Uterus (tissue), 3 donors: ENCODE measurements at regions not wholly inside any gene's neighbourhood (a gene's known extent, or its start where the extent isn't known, plus 50 kb on each side); places are given as distances from the start of the nearest gene placed in this dataset.
"Not testable (repeated sequence)": the region's sequence is repeated elsewhere in the genome, so short reads cannot be mapped to it uniquely, and the experiment has no call there.

Experiments
- DNase-seq, 2 donors: peaks; one replicate each; pipeline ENCODE4 v3.0.0-alpha.2; 2019 to 2020
- H3K27ac ChIP-seq, 2 donors: fragments of 200-600 bp; sonication (generic); 1 replicate in 1 of 2; 2 replicates in 1 of 2; pipeline ENCODE4 v1.5.1; 2016 to 2018
- H3K27me3 ChIP-seq, 2 donors: fragments of 200-600 bp; sonication (generic); one replicate each; pipeline ENCODE4 v1.5.1; 2018 to 2019; ENCODE audit warnings: control low read depth in 1 of 2
- H3K36me3 ChIP-seq, 2 donors: fragments of 200-600 bp; sonication (generic); one replicate each; pipeline ENCODE4 v1.5.1; 2019; ENCODE audit warnings: control low read depth in 1 of 2
- H3K4me1 ChIP-seq, 2 donors: fragments of 200-600 bp; sonication (generic); one replicate each; pipeline ENCODE4 v1.5.1; 2018 to 2019; ENCODE audit warnings: control low read depth in 1 of 2
- H3K4me3 ChIP-seq, 2 donors: fragments of 200-600 bp; sonication (generic); 1 replicate in 1 of 2; 2 replicates in 1 of 2; pipeline ENCODE4 v1.5.1; 2018 to 2019; ENCODE audit warnings: mild to moderate bottlenecking in 1 of 2
- H3K9me3 ChIP-seq, 2 donors: fragments of 200-600 bp; sonication (generic); one replicate each; pipeline ENCODE4 v1.5.1; 2019; ENCODE audit warnings: control low read depth in 1 of 2
- CTCF ChIP-seq, 4 experiments: fragments of 200-600 bp in 2 of 4; fragments of 450-650 bp in 2 of 4; sonication (generic) in 2 of 4; IDR thresholded peaks; one replicate each; pipeline ENCODE4 v1.5.1; 2016 to 2019; ENCODE audit warnings: antibody characterized with exemption in 4 of 4, mild to moderate bottlenecking in 2 of 4, moderate library complexity in 1 of 4
- POLR2A ChIP-seq, 2 donors: fragments of 450-650 bp; IDR thresholded peaks; one replicate each; pipeline ENCODE4 v1.6.1; 2016; ENCODE audit warnings: antibody characterized with exemption in 2 of 2, mild to moderate bottlenecking in 1 of 2, moderate library complexity in 1 of 2
- intact Hi-C: fragments of 100-400 bp; cut with DNase I; formaldehyde crosslinking; loops from one replicate; pipeline ENCODE4 v1.15.1; 2023; ENCODE audit warnings: low total_unique reads
- donor health status: DM: yes; HTN: yes; CAD: no.

- no peaks in the 10 kb centered on the region for H3K36me3 ChIP-seq
- no peaks in the 10 kb centered on the region for H3K9me3 ChIP-seq
- no peak overlapping the region for H3K4me3 ChIP-seq
- intact Hi-C loops, result no loop called here
- DNase-seq, result no peak
- H3K27ac ChIP-seq, result no peak overlapping the region
- no peak for TF ChIP-seq CTCF (IDR thresholded peaks at IDR 0.05)
- H3K27me3 ChIP-seq, result no peaks in the 10 kb centered on the region
- no peaks in the 10 kb centered on the region for H3K4me1 ChIP-seq
Measured at GRCh38 chr3:11898611-11899325, 52.1 kb upstream of the TAMM41 start.

- not testable (repeated sequence) for H3K9me3 ChIP-seq
Measured at GRCh38 chr3:11899389-11899788, 52.7 kb upstream of the TAMM41 start.

GRCh38 chr3:11899826-11900225 lies 53.1 kb upstream of the TAMM41 start:
- H3K27ac ChIP-seq, result no peak overlapping the region
- intact Hi-C loops, result no loop called here

More at GRCh38 chr3:11899389-11899788, 52.7 kb upstream of the TAMM41 start:
- H3K27ac ChIP-seq, H3K4me3 ChIP-seq, H3K27me3 ChIP-seq, intact Hi-C loops, DNase-seq, H3K36me3 ChIP-seq, H3K4me1 ChIP-seq: not testable (repeated sequence)

GRCh38 chr3:11900824-11901223 lies 54.1 kb upstream of the TAMM41 start:
- no peaks in the 10 kb centered on the region for H3K27me3 ChIP-seq
- H3K4me3 ChIP-seq, result no peak overlapping the region
- intact Hi-C loops, result no loop called here
- no peak overlapping the region for H3K27ac ChIP-seq
- H3K4me1 ChIP-seq, result no peaks in the 10 kb centered on the region
- no peak for TF ChIP-seq POLR2A (IDR thresholded peaks at IDR 0.05)
- no peak for TF ChIP-seq CTCF (IDR thresholded peaks at IDR 0.05)
- DNase-seq, result no peak
- no peaks in the 10 kb centered on the region for H3K36me3 ChIP-seq
- no peaks in the 10 kb centered on the region for H3K9me3 ChIP-seq

More at GRCh38 chr3:11899826-11900225, 53.1 kb upstream of the TAMM41 start:
- Histone ChIP-seq H3K27me3 (no peaks in the 10 kb centered on the region), H3K9me3 (no peaks in the 10 kb centered on the region), H3K36me3 (no peaks in the 10 kb centered on the region), H3K4me3 (no peak overlapping the region), H3K4me1 (no peaks in the 10 kb centered on the region)
- TF ChIP-seq CTCF (IDR thresholded peaks at IDR 0.05) (no peak), POLR2A (IDR thresholded peaks at IDR 0.05) (no peak)
- DNase-seq, result no peak

- intact Hi-C loops, result no loop called here
- Histone ChIP-seq H3K36me3 (no peaks in the 10 kb centered on the region), H3K4me1 (no peaks in the 10 kb centered on the region), H3K4me3 (no peak overlapping the region), H3K9me3 (no peaks in the 10 kb centered on the region), H3K27ac (no peak overlapping the region), H3K27me3 (no peaks in the 10 kb centered on the region)
- no peak for DNase-seq
- no peak for TF ChIP-seq POLR2A (IDR thresholded peaks at IDR 0.05)
- no peak for TF ChIP-seq CTCF (IDR thresholded peaks at IDR 0.05)
Measured at GRCh38 chr3:11901286-11901875, 54.7 kb upstream of the TAMM41 start.
